ENCODE measurements at regions not wholly inside any gene's neighbourhood (a gene's known extent, or its start where the extent isn't known, plus 50 kb on each side); places are given as distances from the start of the nearest gene placed in this dataset.

DNA sequence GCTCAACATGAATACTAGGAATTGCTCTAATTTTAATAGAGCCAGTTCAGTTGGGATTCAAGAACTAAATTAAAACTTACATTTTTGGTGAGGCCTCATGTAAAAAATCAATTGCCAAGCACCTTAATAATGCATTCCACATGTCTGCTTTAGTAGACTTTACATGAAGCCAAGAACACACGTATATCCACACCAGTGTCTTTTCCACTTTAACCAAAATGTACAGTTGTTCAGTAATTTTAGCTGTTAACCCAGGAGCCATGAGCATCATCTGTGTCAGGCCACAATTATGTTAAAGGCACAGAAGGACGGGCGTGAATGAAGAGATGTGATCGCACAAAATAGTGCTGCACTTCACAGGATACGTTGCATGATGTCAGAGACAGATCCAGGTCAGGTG lies 136.7 kb downstream of the TLR5 start:
- no peak overlapping the region for H3K27ac Mint-ChIP-seq (ENCODE audit: unreplicated experiment)
- Histone ChIP-seq H3K4me1 (peaks cover 17% of the 10 kb centered on the region), H3K4me3 (ENCODE audit: low read depth, low read length) (no peak overlapping the region), H3K27me3 (replicated peaks; ENCODE audit: control insufficient read depth, insufficient read depth, low read length) (no peaks in the 10 kb centered on the region), H3K9me3 (no peaks in the 10 kb centered on the region), H3K36me3 (ENCODE audit: control insufficient read depth, insufficient read depth, low read length) (no peaks in the 10 kb centered on the region)
- no peaks in the 10 kb centered on the region for H3K27me3 Mint-ChIP-seq (ENCODE audit: insufficient read depth, unreplicated experiment)
- intact Hi-C loops (cut with micrococcal nuclease; ENCODE audit: unreplicated experiment): no loop called here
- CTCF ChIA-PET: no interaction called here
- H3K4me1 Mint-ChIP-seq (ENCODE audit: low read depth, unreplicated experiment): peaks cover 21% of the 10 kb centered on the region
- TF ChIP-seq CTCF (IDR thresholded peaks at IDR 0.05; ENCODE audit: insufficient read depth in 1 of 2, low read depth in 1 of 2, low read length in 1 of 2, severe bottlenecking in 1 of 2, unreplicated experiment in 1 of 2): no peak
- BruUV-seq (replicated peaks): no TSS peak
- no peak overlapping the region for H3K4me3 Mint-ChIP-seq (ENCODE audit: unreplicated experiment)
- no peaks in the 10 kb centered on the region for H3K36me3 Mint-ChIP-seq (ENCODE audit: insufficient read depth, unreplicated experiment)
- DNase-seq: no peak
- POLR2A ChIA-PET: no interaction called here
- H3K9me3 Mint-ChIP-seq (ENCODE audit: unreplicated experiment): no peaks in the 10 kb centered on the region

GRCh38 chr1:223006917-223007648 lies 136.0 kb downstream of the TLR5 start:
- intact Hi-C loops (cut with micrococcal nuclease; ENCODE audit: unreplicated experiment): no loop called here
- DNase-seq: no peak
- Mint-ChIP-seq H3K36me3 (ENCODE audit: insufficient read depth, unreplicated experiment) (no peaks in the 10 kb centered on the region), H3K4me1 (ENCODE audit: low read depth, unreplicated experiment) (peaks cover 22% of the 10 kb centered on the region), H3K27me3 (ENCODE audit: insufficient read depth, unreplicated experiment) (no peaks in the 10 kb centered on the region), H3K27ac (ENCODE audit: unreplicated experiment) (no peak overlapping the region), H3K9me3 (ENCODE audit: unreplicated experiment) (no peaks in the 10 kb centered on the region), H3K4me3 (ENCODE audit: unreplicated experiment) (no peak overlapping the region)
- Histone ChIP-seq H3K27me3 (replicated peaks; ENCODE audit: control insufficient read depth, insufficient read depth, low read length) (no peaks in the 10 kb centered on the region), H3K9me3 (no peaks in the 10 kb centered on the region), H3K4me3 (ENCODE audit: low read depth, low read length) (no peak overlapping the region), H3K36me3 (ENCODE audit: control insufficient read depth, insufficient read depth, low read length) (no peaks in the 10 kb centered on the region), H3K4me1 (peaks cover 10% of the 10 kb centered on the region)
- ChIA-PET CTCF (no interaction called here), POLR2A (no interaction called here)
- no TSS peak for BruUV-seq (replicated peaks)
- no peak for TF ChIP-seq CTCF (IDR thresholded peaks at IDR 0.05; ENCODE audit: insufficient read depth in 1 of 2, low read depth in 1 of 2, low read length in 1 of 2, severe bottlenecking in 1 of 2, unreplicated experiment in 1 of 2)

DNA sequence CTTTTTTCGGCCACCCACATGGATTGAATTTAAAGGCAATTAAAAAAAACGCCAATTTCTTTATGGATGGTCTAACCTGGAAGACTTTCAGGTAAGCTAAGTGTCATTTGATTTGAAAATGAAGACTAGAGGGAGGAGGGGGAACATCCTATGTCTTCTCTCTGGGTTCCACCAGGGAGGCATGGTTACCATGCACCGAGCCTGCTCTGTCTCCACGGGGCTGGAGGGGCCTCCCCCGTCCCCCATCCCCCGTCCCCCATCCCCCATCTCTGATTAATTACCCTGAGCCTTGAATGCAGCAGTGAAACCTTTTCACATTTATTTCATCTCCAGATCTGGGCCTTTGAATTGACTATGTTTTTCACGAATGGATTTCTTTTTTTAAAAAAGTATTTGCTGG lies 135.1 kb downstream of the TLR5 start:
- no peaks in the 10 kb centered on the region for H3K27me3 ChIP-seq (replicated peaks; ENCODE audit: control insufficient read depth, insufficient read depth, low read length)
- no peaks in the 10 kb centered on the region for H3K9me3 ChIP-seq
- no TSS peak for BruUV-seq (replicated peaks)
- H3K4me1 Mint-ChIP-seq (ENCODE audit: low read depth, unreplicated experiment): peaks cover 22% of the 10 kb centered on the region
- H3K36me3 ChIP-seq (ENCODE audit: control insufficient read depth, insufficient read depth, low read length): no peaks in the 10 kb centered on the region
- no peak for TF ChIP-seq CTCF (IDR thresholded peaks at IDR 0.05; ENCODE audit: insufficient read depth in 1 of 2, low read depth in 1 of 2, low read length in 1 of 2, severe bottlenecking in 1 of 2, unreplicated experiment in 1 of 2)
- no peak for DNase-seq
- no peak overlapping the region for H3K4me3 Mint-ChIP-seq (ENCODE audit: unreplicated experiment)
- no peak overlapping the region for H3K27ac Mint-ChIP-seq (ENCODE audit: unreplicated experiment)
- H3K4me1 ChIP-seq: peaks cover 10% of the 10 kb centered on the region
- intact Hi-C loops (cut with micrococcal nuclease; ENCODE audit: unreplicated experiment): no loop called here
- ChIA-PET CTCF (no interaction called here), POLR2A (no interaction called here)
- H3K36me3 Mint-ChIP-seq (ENCODE audit: insufficient read depth, unreplicated experiment): no peaks in the 10 kb centered on the region
- H3K4me3 ChIP-seq (ENCODE audit: low read depth, low read length): no peak overlapping the region
- no peaks in the 10 kb centered on the region for H3K27me3 Mint-ChIP-seq (ENCODE audit: insufficient read depth, unreplicated experiment)
- H3K9me3 Mint-ChIP-seq (ENCODE audit: unreplicated experiment): no peaks in the 10 kb centered on the region

Measured in Caco-2 (cell line).